GM12892 (cell line): ENCODE measurements at regions not wholly inside any gene's neighbourhood (a gene's known extent, or its start where the extent isn't known, plus 50 kb on each side); places are given as distances from the start of the nearest gene placed in this dataset.

Experiments
- POLR2A ChIP-seq: IDR thresholded peaks from 2 replicates; pipeline ENCODE4 v1.6.1; 2011; ENCODE audit warnings: low read depth, low read length, control low read depth
- POLR2AphosphoS5 ChIP-seq: IDR thresholded peaks from 2 replicates; pipeline ENCODE4 v1.6.1; 2011; ENCODE audit warnings: low read depth, low read length, control low read depth

DNA sequence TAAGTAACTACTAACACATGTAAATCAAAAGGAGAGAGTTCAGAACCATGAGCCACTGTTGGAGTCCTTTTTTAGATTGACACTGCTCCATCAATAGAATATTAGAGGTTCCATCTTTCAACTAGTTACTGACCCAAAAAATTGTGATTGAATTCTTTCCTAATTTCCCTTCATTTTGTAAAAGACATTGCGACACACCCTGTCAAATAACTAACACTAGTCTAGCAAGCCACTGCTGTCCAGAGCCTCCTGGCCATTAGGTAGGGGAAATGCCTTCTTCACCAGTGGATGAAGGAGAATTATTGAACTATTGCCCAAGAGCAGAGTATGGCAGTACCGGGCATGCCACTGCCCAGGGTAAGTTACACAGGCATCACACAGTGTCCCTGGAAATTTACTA lies 282.3 kb downstream of the FOXA2 start:
- TF ChIP-seq POLR2A = no peak
- TF ChIP-seq POLR2AphosphoS5 = no peak
